Natural killer cell (primary cell): ENCODE measurements at regions not wholly inside any gene's neighbourhood (a gene's known extent, or its start where the extent isn't known, plus 50 kb on each side); places are given as distances from the start of the nearest gene placed in this dataset.

ENCODE experiments used
- ATAC-seq, 3 donors: fragments of 150-1000 bp in 2 of 3; fragments of 200-7000 bp in 1 of 3; cut with Tn5 transposase; 1 replicate in 1 of 3; 2 replicates in 2 of 3; pipeline ENCODE4 v1.10.0; 2021; ENCODE audit warnings: mild to moderate bottlenecking in 2 of 3, moderate library complexity in 2 of 3
- DNase-seq, 2 donors: peaks; one replicate each; pipeline versions ENCODE4 v3.0.0 to v3.0.0-alpha.2; 2013 to 2021; ENCODE audit warnings: mixed read lengths in 1 of 2
- H3K27ac ChIP-seq: one replicate; pipeline ENCODE4 v1.5.1; 2013; ENCODE audit warnings: mild to moderate bottlenecking, low read length
- H3K27me3 ChIP-seq: one replicate; pipeline ENCODE4 v1.6.1; 2013; ENCODE audit warnings: low read length; ENCODE audit not compliant: control insufficient read depth, insufficient read depth
- H3K36me3 ChIP-seq: one replicate; pipeline ENCODE4 v1.6.1; 2013; ENCODE audit warnings: low read length; ENCODE audit not compliant: control insufficient read depth, insufficient read depth
- H3K4me1 ChIP-seq: one replicate; pipeline ENCODE4 v1.6.1; 2013; ENCODE audit warnings: low read length; ENCODE audit not compliant: control insufficient read depth, insufficient read depth
- H3K4me3 ChIP-seq: one replicate; pipeline ENCODE4 v1.5.1; 2013; ENCODE audit warnings: low read length
- H3K9me3 ChIP-seq: one replicate; pipeline ENCODE4 v1.6.1; 2013; ENCODE audit warnings: low read length; ENCODE audit not compliant: control insufficient read depth, insufficient read depth
- H3K27ac Mint-ChIP-seq, 2 donors: one replicate each; pipeline ENCODE4 v1.8.0; 2022; ENCODE audit warnings: mild to moderate bottlenecking in 2 of 2, mixed read lengths in 2 of 2, moderate library complexity in 1 of 2
- H3K27me3 Mint-ChIP-seq, 2 donors: one replicate each; pipeline ENCODE4 v1.8.0; 2022; ENCODE audit warnings: low read depth in 2 of 2, mixed read lengths in 2 of 2
- H3K36me3 Mint-ChIP-seq: one replicate; pipeline ENCODE4 v1.8.0; 2022; ENCODE audit warnings: mixed read lengths
- H3K4me1 Mint-ChIP-seq, 2 donors: one replicate each; pipeline ENCODE4 v1.8.0; 2022; ENCODE audit warnings: mixed read lengths in 2 of 2
- H3K4me3 Mint-ChIP-seq: one replicate; pipeline ENCODE4 v1.8.0; 2022; ENCODE audit warnings: mild to moderate bottlenecking, moderate library complexity, mixed read lengths
- H3K9me3 Mint-ChIP-seq, 2 donors: one replicate each; pipeline ENCODE4 v1.8.0; 2022; ENCODE audit warnings: mixed read lengths in 2 of 2
- WGBS: methylation state at CpG from one replicate; pipeline ENCODE4 v1.1.7; 2013; ENCODE audit warnings: missing lambda C conversion rate; ENCODE audit not compliant: insufficient coverage; 5-methylcytosine and 5-hydroxymethylcytosine counted together
- intact Hi-C: fragments of 100-400 bp; cut with micrococcal nuclease; formaldehyde crosslinking; loops from one replicate; pipeline ENCODE4 v1.14.2; 2022
- TF ChIP-seq, protein P1 (sequence below): fragments of 200-600 bp; IDR thresholded peaks from one replicate; pipeline ENCODE4 v1.8.0; 2022; ENCODE audit warnings: antibody characterized with exemption

DNA sequence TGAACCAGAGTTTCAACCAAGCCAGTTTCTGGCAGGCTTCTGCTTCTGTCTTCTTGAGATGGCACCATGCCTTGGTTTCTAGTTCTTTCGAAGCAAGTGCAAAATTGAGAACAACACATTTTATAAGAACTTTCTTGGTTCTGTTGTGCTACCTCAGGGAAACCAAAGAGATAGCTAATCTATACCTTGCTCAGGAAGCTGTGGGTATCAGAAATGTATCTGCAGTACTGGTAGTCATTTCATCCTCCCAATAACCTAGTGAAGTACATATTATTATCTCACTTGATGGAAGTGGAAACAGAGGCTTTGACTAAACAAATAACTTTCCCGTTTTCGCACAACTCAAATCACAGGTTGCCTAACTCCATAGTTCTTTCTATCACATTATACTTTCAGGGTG is 246.6 kb downstream of the ENC1 start:
- TF ChIP-seq, protein P1, sequence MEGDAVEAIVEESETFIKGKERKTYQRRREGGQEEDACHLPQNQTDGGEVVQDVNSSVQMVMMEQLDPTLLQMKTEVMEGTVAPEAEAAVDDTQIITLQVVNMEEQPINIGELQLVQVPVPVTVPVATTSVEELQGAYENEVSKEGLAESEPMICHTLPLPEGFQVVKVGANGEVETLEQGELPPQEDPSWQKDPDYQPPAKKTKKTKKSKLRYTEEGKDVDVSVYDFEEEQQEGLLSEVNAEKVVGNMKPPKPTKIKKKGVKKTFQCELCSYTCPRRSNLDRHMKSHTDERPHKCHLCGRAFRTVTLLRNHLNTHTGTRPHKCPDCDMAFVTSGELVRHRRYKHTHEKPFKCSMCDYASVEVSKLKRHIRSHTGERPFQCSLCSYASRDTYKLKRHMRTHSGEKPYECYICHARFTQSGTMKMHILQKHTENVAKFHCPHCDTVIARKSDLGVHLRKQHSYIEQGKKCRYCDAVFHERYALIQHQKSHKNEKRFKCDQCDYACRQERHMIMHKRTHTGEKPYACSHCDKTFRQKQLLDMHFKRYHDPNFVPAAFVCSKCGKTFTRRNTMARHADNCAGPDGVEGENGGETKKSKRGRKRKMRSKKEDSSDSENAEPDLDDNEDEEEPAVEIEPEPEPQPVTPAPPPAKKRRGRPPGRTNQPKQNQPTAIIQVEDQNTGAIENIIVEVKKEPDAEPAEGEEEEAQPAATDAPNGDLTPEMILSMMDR: no peak
- intact Hi-C loops: loop anchor here (1.0 to 2.0 kb wide), 2 partner anchors 12 to 255 kb away; no protein-coding TSS in a partner anchor
- ATAC-seq (no peak), DNase-seq (no peak)
- H3K4me3 Mint-ChIP-seq: no peak overlapping the region
- no peak overlapping the region for H3K27ac Mint-ChIP-seq
- H3K4me1 ChIP-seq: no peaks in the 10 kb centered on the region
- H3K4me1 Mint-ChIP-seq: peaks cover 0 to 7% of the 10 kb centered on the region in 2 donors
- no peaks in the 10 kb centered on the region for H3K27me3 ChIP-seq
- no peaks in the 10 kb centered on the region for H3K27me3 Mint-ChIP-seq
- H3K4me3 ChIP-seq: no peak overlapping the region
- H3K9me3 Mint-ChIP-seq: no peaks in the 10 kb centered on the region
- 92% methylated on average over 1 of the region's 3 CpGs for WGBS
- H3K27ac ChIP-seq: no peak overlapping the region
- no peaks in the 10 kb centered on the region for H3K9me3 ChIP-seq
- no peaks in the 10 kb centered on the region for H3K36me3 Mint-ChIP-seq
- H3K36me3 ChIP-seq: no peaks in the 10 kb centered on the region

DNA sequence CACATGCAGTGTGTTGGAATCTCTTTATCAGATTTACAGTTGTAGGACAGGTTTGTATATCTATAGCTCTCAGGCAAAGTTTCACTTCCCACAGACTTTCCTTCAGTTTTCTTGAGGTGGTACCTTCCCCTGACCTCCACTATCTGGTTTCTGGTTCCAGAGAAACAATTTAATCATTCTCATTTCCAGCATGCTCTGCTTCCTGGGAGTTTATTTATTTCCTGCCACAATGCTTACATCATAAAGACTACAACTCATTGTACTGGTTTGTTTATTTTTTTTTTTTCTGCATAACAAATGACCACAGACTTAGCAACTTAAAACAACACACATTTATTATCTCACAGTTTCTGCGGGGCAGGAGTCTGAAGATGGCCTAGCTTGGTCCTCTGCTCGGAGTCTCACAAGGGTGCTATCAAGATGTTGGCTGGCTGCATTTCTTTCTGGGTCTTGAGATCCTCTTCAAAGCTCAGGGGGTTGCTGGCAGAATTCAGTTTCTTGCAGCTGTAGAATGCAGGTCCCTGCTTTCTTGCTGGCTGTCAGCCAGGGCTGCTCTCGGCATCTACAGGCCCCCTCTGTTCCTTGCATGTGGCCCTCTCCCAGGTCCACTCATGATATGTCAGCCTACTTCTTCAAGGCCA is 247.7 kb downstream of the ENC1 start:
- no peak overlapping the region for H3K4me3 ChIP-seq
- no peaks in the 10 kb centered on the region for H3K36me3 ChIP-seq
- DNase-seq: no peak
- TF ChIP-seq, protein P1: no peak
- 84% methylated on average over 3 of the region's 3 CpGs for WGBS
- Mint-ChIP-seq H3K27ac (no peak overlapping the region), H3K4me3 (no peak overlapping the region), H3K27me3 (no peaks in the 10 kb centered on the region), H3K9me3 (no peaks in the 10 kb centered on the region), H3K36me3 (no peaks in the 10 kb centered on the region), H3K4me1 (peaks cover 0 to 7% of the 10 kb centered on the region in 2 donors)
- no peak for ATAC-seq
- H3K4me1 ChIP-seq: no peaks in the 10 kb centered on the region
- H3K27ac ChIP-seq: no peak overlapping the region
- intact Hi-C loops: loop anchor here (1.0 kb wide), 1 partner anchor 13 kb away; no protein-coding TSS in a partner anchor
- no peaks in the 10 kb centered on the region for H3K9me3 ChIP-seq
- H3K27me3 ChIP-seq: no peaks in the 10 kb centered on the region

DNA sequence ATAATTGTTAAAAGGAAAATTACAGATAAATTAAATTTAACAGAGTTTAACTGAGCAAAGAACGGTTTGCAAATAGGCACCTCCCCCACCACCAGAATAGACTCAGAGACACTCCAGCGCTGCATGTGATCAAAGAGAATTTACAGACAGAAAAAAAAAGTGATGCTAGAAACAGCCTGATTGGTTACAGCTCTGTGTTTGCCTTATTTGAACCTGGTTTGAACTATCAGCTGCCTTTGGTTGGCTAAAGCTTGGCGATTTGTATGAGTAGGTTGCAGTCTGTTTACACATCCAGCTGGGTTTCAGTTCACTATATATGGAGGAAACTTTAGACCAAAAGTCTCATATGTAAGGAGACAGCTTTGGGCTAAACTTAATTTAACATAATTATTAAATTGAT is 249.1 kb downstream of the ENC1 start:
- intact Hi-C loops: no loop called here
- H3K4me3 Mint-ChIP-seq: no peak overlapping the region

More for the DNA sequence above, 249.1 kb downstream of the ENC1 start:
- no peaks in the 10 kb centered on the region for H3K27me3 Mint-ChIP-seq
- no peaks in the 10 kb centered on the region for H3K27me3 ChIP-seq
- H3K4me1 ChIP-seq: no peaks in the 10 kb centered on the region
- H3K9me3 ChIP-seq: no peaks in the 10 kb centered on the region
- H3K36me3 ChIP-seq: no peaks in the 10 kb centered on the region
- no peaks in the 10 kb centered on the region for H3K9me3 Mint-ChIP-seq
- peaks cover 0 to 7% of the 10 kb centered on the region in 2 donors for H3K4me1 Mint-ChIP-seq
- no peak for DNase-seq
- H3K27ac ChIP-seq: no peak overlapping the region
- ATAC-seq: no peak
- TF ChIP-seq, protein P1: no peak
- no peak overlapping the region for H3K27ac Mint-ChIP-seq
- H3K4me3 ChIP-seq: no peak overlapping the region
- H3K36me3 Mint-ChIP-seq: no peaks in the 10 kb centered on the region
- 90% methylated on average over 3 of the region's 3 CpGs for WGBS
